ENCODE measurements at regions not wholly inside any gene's neighbourhood (a gene's known extent, or its start where the extent isn't known, plus 50 kb on each side); places are given as distances from the start of the nearest gene placed in this dataset.

- Histone ChIP-seq H4K20me1 (ENCODE audit: insufficient read depth, low read length) (no peaks in the 10 kb centered on the region), H3K4me2 (ENCODE audit: low read depth, low read length) (no peak overlapping the region), H3K9ac (ENCODE audit: low read length) (no peak overlapping the region), H3K27ac (ENCODE audit: low read length) (no peak overlapping the region), H3K9me2 (replicated peaks; ENCODE audit: insufficient read depth, low read length) (no peaks in the 10 kb centered on the region), H3K36me3 (replicated peaks; ENCODE audit: insufficient read depth, low read length) (no peaks in the 10 kb centered on the region), H3K4me3 (ENCODE audit: low read length) (no peak overlapping the region), H2AFZ (ENCODE audit: low read length) (no peak overlapping the region), H3K9me3 (replicated peaks; ENCODE audit: insufficient read depth, low read length) (no peaks in the 10 kb centered on the region), H3K4me1 (ENCODE audit: low read length) (no peaks in the 10 kb centered on the region), H3F3A (ENCODE audit: insufficient read depth, low read length) (no peaks in the 10 kb centered on the region), H3K79me2 (ENCODE audit: low read length) (no peaks in the 10 kb centered on the region), H3K27me3 (replicated peaks; ENCODE audit: insufficient read depth, low read length) (no peaks in the 10 kb centered on the region)
- TF ChIP-seq EZH2phosphoT487 (IDR thresholded peaks at IDR 0.05; ENCODE audit: low read length) (no peak), EZH2 (optimal IDR thresholded peaks at IDR 0.05; ENCODE audit: low read depth, low read length) (no peak)
- TF ChIP-seq, protein P1, sequence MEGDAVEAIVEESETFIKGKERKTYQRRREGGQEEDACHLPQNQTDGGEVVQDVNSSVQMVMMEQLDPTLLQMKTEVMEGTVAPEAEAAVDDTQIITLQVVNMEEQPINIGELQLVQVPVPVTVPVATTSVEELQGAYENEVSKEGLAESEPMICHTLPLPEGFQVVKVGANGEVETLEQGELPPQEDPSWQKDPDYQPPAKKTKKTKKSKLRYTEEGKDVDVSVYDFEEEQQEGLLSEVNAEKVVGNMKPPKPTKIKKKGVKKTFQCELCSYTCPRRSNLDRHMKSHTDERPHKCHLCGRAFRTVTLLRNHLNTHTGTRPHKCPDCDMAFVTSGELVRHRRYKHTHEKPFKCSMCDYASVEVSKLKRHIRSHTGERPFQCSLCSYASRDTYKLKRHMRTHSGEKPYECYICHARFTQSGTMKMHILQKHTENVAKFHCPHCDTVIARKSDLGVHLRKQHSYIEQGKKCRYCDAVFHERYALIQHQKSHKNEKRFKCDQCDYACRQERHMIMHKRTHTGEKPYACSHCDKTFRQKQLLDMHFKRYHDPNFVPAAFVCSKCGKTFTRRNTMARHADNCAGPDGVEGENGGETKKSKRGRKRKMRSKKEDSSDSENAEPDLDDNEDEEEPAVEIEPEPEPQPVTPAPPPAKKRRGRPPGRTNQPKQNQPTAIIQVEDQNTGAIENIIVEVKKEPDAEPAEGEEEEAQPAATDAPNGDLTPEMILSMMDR (IDR thresholded peaks at IDR 0.05; ENCODE audit: low read length), result no peak
- DNase-seq, result no peak
Observed at GRCh38 chr3:170692720-170693119, 106.8 kb upstream of the SLC7A14 start.

- Histone ChIP-seq H4K20me1 (ENCODE audit: insufficient read depth, low read length) (no peaks in the 10 kb centered on the region), H3K9me2 (replicated peaks; ENCODE audit: insufficient read depth, low read length) (no peaks in the 10 kb centered on the region), H3K27ac (ENCODE audit: low read length) (no peak overlapping the region), H3K9ac (ENCODE audit: low read length) (no peak overlapping the region), H3K4me3 (ENCODE audit: low read length) (no peak overlapping the region), H3K4me1 (ENCODE audit: low read length) (no peaks in the 10 kb centered on the region), H3K4me2 (ENCODE audit: low read depth, low read length) (no peak overlapping the region), H3K27me3 (replicated peaks; ENCODE audit: insufficient read depth, low read length) (no peaks in the 10 kb centered on the region), H3F3A (ENCODE audit: insufficient read depth, low read length) (no peaks in the 10 kb centered on the region), H3K79me2 (ENCODE audit: low read length) (no peaks in the 10 kb centered on the region), H2AFZ (ENCODE audit: low read length) (no peak overlapping the region), H3K9me3 (replicated peaks; ENCODE audit: insufficient read depth, low read length) (no peaks in the 10 kb centered on the region), H3K36me3 (replicated peaks; ENCODE audit: insufficient read depth, low read length) (no peaks in the 10 kb centered on the region)
- TF ChIP-seq EZH2phosphoT487 (IDR thresholded peaks at IDR 0.05; ENCODE audit: low read length) (no peak), EZH2 (optimal IDR thresholded peaks at IDR 0.05; ENCODE audit: low read depth, low read length) (no peak)
- TF ChIP-seq, protein P1 (IDR thresholded peaks at IDR 0.05; ENCODE audit: low read length), result no peak
- no peak for DNase-seq
Observed at GRCh38 chr3:170690661-170690981, 104.7 kb upstream of the SLC7A14 start.

GRCh38 chr3:170689893-170690660 lies 104.2 kb upstream of the SLC7A14 start:
- no peaks in the 10 kb centered on the region for H3K79me2 ChIP-seq (ENCODE audit: low read length)
- no peaks in the 10 kb centered on the region for H4K20me1 ChIP-seq (ENCODE audit: insufficient read depth, low read length)
- H3K9me3 ChIP-seq (replicated peaks; ENCODE audit: insufficient read depth, low read length), result no peaks in the 10 kb centered on the region
- no peaks in the 10 kb centered on the region for H3K27me3 ChIP-seq (replicated peaks; ENCODE audit: insufficient read depth, low read length)
- no peak overlapping the region for H3K9ac ChIP-seq (ENCODE audit: low read length)
- H3K36me3 ChIP-seq (replicated peaks; ENCODE audit: insufficient read depth, low read length), result no peaks in the 10 kb centered on the region
- TF ChIP-seq, protein P1 (IDR thresholded peaks at IDR 0.05; ENCODE audit: low read length), result peak; percentile 79
- no peak for TF ChIP-seq EZH2 (optimal IDR thresholded peaks at IDR 0.05; ENCODE audit: low read depth, low read length)
- no peak for TF ChIP-seq EZH2phosphoT487 (IDR thresholded peaks at IDR 0.05; ENCODE audit: low read length)
- DNase-seq, result peak; percentile 50
- H3K9me2 ChIP-seq (replicated peaks; ENCODE audit: insufficient read depth, low read length), result no peaks in the 10 kb centered on the region
- no peak overlapping the region for H3K4me2 ChIP-seq (ENCODE audit: low read depth, low read length)
- H3K27ac ChIP-seq (ENCODE audit: low read length), result no peak overlapping the region
- no peak overlapping the region for H2AFZ ChIP-seq (ENCODE audit: low read length)
- H3K4me1 ChIP-seq (ENCODE audit: low read length), result no peaks in the 10 kb centered on the region
- H3F3A ChIP-seq (ENCODE audit: insufficient read depth, low read length), result no peaks in the 10 kb centered on the region
- H3K4me3 ChIP-seq (ENCODE audit: low read length), result no peak overlapping the region

All from MM.1S (cell line).